GM21526 (cell line): ENCODE measurements at regions not wholly inside any gene's neighbourhood (a gene's known extent, or its start where the extent isn't known, plus 50 kb on each side); places are given as distances from the start of the nearest gene placed in this dataset.
"Not testable (repeated sequence)": the region's sequence is repeated elsewhere in the genome, so short reads cannot be mapped to it uniquely, and the experiment has no call there.

Experiments used
- ATAC-seq: cut with Tn5 transposase; IDR thresholded peaks from one replicate; pipeline ENCODE4 v1.9.1; 2021; ENCODE audit warnings: moderate library complexity; ENCODE audit not compliant: unreplicated experiment, low FRiP score

GRCh38 chr18:8984131-8984721, 118.3 kb upstream of the NDUFV2 start:
- ATAC-seq = no peak

- no peak for ATAC-seq
Observed at GRCh38 chr18:8987241-8987640, 115.3 kb upstream of the NDUFV2 start.

DNA sequence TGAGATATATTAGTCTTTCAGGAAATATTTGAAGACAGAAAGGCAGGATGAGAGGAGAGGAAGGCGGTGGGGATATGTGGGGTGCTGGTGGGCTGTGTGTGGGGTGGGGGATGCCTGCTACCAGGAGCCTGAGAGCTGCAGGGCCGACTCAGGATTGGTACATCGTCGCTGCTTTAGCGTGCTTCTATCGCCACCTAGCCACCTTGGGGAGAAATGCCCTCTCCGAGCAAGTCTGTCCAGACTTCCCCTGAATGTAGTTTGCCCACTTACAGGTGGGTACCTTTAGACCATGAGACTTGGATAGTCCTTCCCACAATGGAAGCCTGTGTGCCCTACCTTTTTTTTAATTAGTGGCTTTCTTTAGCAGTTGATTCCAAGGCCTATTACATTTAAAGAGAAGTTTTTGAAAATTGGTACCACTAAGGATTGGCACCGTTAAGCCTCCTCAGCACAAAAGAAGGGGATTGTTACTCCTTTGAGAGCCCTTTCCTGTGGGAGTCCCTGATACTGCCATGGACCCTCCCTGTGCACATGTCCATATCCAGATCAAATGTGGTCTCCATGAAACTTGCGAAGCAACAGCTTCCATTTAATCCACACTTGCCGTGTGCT, 114.1 kb upstream of the NDUFV2 start:
- ATAC-seq = no peak

- no peak for ATAC-seq
Observed at GRCh38 chr18:8989017-8989416, 113.5 kb upstream of the NDUFV2 start.

DNA sequence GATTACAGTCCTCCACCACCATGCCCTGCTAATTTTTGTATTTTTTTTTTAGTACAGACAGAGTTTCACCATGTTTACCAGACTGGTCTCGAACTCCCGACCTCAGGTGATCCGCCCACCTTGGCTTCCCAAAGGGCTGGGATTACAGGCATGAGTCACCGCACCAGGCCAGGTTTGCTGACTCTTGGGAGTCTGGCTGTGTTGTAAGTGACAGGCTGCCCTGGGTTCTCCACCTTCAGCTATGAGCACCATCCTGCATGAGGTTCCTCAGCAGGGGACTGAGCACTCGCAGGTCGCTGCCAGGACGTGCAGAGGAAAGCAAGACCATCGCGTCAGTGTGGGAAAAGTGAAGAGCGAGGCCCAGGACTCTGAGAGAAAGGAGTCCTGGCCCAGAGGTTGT, 112.6 kb upstream of the NDUFV2 start:
- no peak for ATAC-seq

- no peak for ATAC-seq
Observed at GRCh38 chr18:8990276-8991031, 112.0 kb upstream of the NDUFV2 start.

DNA sequence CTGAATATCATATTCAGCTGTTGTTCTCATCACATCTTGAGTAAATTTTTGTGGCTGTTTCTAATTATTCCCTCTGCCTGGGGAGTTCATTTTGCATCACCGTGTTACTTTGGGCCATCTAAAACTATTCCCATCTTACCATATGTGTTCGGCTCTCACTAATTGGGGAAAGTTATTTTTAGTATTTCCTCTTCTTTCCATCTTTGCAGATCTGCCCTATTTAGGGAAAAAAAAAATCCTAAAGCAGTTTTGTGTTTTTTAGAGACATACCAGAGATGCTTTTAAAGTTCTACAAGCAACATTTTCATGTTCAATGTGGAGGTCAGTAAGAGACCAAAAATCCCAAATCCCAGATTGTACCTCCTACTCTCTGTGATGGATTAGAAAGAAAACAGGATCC, 111.3 kb upstream of the NDUFV2 start:
- ATAC-seq = no peak

GRCh38 chr18:8992500-8992899, 110.0 kb upstream of the NDUFV2 start:
- not testable (repeated sequence) for ATAC-seq

DNA sequence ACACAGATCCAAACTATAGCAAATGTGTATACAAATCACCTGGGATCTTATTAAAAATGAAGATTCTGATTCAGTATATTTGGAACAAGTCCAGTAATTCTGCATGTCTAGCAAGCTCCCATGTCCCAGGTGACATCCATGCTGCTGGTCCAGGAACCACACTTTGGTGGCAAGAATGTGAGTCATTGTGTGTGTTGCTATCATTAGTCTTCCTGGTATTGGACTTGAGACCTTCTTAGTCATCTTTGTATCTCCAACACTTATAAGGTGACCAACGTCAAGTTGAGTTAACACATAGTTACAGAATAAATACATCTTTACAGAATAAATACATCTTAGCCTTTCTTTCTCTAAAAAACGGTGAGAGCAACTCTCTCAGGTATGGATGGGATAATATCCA, 107.9 kb upstream of the NDUFV2 start:
- ATAC-seq = no peak

DNA sequence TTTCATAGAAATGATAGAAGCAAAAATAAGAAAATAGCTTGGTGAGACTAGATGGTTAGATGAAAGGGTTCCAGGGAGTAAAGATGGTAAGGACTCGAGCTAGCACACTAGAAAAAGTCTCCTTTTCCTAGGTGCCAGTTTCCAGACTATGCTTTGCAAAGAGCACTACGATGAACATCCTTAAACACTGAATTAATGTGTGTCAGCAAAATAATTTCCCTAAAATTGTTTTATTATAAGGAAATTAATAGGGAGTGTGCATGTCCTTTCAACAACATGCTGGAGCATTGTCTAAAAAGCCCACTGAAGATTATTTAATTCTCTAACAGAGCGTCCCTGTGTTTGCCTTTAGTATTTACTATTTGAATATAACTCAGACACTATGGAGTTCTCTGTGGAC, 107.4 kb upstream of the NDUFV2 start:
- no peak for ATAC-seq

GRCh38 chr18:8996771-8997432, 105.6 kb upstream of the NDUFV2 start:
- ATAC-seq = no peak

DNA sequence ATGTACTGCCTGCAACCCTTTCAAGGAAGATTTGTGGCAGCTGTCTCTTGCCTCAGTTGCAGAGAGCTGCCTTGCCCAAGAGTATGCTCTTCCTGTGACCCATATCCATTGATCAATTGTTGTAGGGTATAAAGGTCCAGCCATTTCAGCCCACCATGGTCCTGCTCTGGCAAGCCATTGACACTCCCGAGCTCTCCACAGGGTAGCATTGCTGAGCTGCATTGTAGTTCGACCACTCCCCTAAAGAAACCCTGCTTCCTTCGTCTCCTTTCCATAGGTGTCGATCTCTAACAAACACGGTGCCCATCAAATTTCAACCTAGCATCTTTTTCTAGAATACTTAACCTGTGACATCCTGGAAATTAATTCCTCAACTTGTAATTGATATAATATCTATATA, 104.9 kb upstream of the NDUFV2 start:
- ATAC-seq = no peak

DNA sequence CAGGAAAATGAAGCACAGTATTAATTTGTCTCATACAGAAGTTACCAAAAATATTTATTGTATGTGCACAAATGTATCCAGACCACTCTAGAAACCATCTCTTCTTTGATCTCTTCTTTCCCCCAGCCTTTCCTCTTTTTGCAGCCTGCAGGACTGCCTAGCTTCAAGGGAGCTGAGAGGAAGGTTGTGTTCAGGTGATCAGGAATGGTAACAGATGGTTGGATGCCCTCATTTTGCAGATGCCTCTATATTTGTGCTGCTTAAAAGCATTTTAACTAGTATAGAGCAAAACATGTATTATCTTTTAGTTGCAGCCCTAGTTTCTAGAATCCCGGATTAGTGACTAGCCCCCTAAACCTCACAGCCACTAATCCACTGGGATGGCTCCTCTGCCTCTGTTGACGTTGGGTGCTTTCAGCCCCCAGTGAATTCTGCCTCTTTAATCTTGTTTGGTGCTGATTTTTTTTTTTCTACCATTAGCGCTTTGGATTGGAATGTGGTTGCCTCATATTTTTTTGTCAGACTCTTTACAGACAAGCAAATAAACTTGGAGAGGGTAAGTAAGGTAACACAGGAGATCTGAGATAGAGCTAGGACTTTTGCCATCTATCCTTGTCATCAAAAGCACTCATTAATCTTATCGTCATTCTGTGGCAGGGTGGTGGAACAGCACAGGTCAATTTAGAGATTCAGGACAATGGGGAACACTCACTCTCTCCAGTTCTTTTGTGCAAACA, 103.8 kb upstream of the NDUFV2 start:
- ATAC-seq = no peak

- no peak for ATAC-seq
Observed at GRCh38 chr18:8999872-9000271, 102.6 kb upstream of the NDUFV2 start.

- ATAC-seq = no peak
Observed at GRCh38 chr18:9000733-9001132, 101.8 kb upstream of the NDUFV2 start.

DNA sequence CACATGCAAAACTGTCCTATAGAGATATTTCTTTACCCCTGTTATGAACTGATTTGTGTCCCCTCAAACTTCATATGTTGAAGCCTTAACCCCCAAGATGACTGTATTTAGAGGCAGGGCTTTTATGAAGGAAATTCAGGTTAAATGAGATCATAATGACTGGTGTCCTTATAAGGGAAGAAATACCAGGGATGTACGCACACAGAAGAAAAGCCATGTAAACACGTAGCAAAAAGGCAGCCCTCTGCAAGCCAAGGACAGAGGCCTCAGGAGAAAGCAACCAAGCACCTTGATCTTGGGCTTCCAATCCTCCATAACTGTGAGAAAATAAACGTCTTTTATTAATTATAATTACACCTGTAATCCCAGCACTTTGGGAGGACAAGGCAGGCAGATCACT, 101.3 kb upstream of the NDUFV2 start:
- ATAC-seq = no peak

- ATAC-seq = no peak
Observed at GRCh38 chr18:9003406-9004100, 98.9 kb upstream of the NDUFV2 start.

DNA sequence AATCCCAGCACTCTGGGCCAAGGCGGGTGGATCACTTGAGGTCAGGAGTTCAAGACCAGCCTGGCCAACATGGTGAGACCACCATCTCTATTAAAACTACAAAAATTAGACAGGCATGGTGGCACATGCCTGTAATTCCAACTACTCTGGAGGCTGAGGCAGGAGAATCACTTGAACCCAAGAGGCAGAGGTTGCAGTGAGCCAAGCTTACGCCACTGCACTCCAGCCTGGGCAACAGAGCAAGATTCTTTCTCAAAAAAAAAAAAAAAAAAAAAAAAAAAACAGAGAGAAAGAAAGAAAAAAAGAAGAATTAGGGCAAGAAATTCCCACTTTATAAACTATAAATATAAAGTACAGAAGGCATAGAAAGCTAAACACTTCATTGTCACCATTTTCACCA, 98.2 kb upstream of the NDUFV2 start:
- not testable (repeated sequence) for ATAC-seq

DNA sequence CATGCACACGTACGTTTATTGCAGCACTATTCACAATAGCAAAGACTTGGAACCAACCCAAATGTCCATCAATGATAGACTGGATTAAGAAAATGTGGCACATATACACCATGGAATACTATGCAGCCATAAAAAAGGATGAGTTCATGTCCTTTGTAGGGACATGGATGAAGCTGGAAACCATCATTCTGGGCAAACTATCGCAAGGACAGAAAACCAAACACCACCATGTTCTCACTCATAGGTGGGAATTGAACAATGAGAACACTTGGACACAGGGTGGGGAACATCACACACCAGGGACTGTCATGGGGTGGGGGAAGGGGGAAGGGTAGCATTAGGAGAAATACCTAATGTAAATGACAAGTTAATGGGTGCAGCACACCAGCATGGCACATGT, 94.8 kb upstream of the NDUFV2 start:
- ATAC-seq = not testable (repeated sequence)

DNA sequence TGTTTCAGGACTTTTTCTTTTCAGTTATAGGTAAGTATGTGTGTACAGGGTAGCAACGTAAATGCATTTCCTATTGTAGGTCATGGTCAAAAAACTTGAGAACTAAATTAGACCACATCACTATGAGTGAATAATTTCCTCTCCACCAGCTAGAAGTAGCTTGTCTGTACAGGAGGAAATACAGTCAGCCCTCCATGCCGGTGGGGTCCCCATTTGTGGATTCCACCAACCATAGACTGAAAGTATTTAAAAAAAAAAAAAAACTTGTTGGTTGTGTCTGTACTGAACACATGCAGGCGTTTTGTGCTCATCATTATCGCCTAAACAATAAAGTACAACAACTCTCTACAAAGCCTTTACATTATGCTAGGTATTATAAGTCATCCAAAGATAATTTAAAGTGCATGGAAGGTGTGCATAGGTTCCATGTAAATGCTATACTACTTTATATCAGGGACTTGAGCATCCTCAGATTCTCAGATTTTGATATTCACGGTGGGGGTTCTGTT, 94.2 kb upstream of the NDUFV2 start:
- no peak for ATAC-seq
